ENCODE measurements at regions not wholly inside any gene's neighbourhood (a gene's known extent, or its start where the extent isn't known, plus 50 kb on each side); places are given as distances from the start of the nearest gene placed in this dataset.

DNA sequence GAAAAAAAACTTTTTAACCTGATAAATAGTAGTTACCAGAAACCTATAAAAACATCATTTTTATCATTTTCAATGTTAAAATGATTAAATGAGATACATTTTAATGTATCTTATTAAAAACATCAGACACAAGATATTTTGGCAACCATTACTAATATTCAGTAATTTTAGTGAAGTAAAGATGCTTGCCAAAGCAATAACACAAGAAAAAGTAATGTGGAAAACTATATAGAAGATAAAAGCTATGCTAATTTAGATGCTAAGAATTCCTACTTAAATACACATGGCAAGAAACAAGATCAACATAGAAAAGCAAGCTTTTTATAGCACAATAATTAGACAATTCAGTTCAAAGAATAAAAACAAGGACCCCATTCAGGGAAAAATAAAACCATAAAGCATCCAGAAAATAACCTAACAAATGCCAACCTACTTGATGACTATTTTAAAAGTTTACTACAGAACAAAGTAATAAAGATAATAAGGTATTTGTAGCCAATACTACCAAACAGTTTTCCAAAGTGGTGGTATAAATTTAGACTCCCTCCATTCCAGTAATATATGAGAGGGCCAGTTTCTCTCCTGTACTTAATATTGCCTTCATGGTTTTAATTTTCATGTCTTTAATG is 489.5 kb downstream of the CDH2 start:
- TF ChIP-seq, protein P1, sequence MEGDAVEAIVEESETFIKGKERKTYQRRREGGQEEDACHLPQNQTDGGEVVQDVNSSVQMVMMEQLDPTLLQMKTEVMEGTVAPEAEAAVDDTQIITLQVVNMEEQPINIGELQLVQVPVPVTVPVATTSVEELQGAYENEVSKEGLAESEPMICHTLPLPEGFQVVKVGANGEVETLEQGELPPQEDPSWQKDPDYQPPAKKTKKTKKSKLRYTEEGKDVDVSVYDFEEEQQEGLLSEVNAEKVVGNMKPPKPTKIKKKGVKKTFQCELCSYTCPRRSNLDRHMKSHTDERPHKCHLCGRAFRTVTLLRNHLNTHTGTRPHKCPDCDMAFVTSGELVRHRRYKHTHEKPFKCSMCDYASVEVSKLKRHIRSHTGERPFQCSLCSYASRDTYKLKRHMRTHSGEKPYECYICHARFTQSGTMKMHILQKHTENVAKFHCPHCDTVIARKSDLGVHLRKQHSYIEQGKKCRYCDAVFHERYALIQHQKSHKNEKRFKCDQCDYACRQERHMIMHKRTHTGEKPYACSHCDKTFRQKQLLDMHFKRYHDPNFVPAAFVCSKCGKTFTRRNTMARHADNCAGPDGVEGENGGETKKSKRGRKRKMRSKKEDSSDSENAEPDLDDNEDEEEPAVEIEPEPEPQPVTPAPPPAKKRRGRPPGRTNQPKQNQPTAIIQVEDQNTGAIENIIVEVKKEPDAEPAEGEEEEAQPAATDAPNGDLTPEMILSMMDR (IDR thresholded peaks at IDR 0.05; ENCODE audit: control insufficient read depth, insufficient read depth, low read depth, low read length, missing control alignments): no peak
- DNase-seq (ENCODE audit: low read depth): no peak
- H3K4me3 ChIP-seq (ENCODE audit: control insufficient read depth, low read depth, low read length): no peak overlapping the region

DNA sequence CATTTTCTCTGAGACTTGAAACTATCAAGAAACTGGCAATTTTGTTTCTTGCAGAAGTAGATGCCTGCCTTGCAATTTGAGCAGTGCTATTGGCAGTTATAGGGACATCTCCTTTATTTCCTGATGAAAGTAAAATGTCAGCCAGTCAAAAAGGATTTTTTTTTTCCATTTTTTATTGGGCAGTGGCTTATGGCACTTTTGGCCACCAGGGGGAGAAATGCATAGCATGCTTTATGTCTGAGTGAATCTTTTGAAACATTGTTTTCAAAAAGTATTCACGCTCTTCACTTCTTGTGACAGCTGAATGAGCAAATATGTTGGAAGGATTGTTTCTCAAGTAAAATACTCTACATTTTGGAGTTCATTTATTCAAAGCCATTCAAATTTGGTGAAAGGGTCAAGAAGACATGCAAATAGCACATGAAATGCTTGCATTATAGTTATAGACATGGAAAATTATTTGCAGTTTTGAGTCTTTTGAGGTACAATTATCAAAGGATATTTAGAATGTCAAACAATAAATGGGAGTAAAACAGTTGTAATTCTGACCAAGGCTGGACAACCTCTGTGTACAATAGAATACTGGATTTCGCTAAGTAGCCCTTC is 491.0 kb downstream of the CDH2 start:
- TF ChIP-seq, protein P1 (IDR thresholded peaks at IDR 0.05; ENCODE audit: control insufficient read depth, insufficient read depth, low read depth, low read length, missing control alignments): peak; percentile 85
- peak; percentile 4 for DNase-seq (ENCODE audit: low read depth)
- no peak overlapping the region for H3K4me3 ChIP-seq (ENCODE audit: control insufficient read depth, low read depth, low read length)

DNA sequence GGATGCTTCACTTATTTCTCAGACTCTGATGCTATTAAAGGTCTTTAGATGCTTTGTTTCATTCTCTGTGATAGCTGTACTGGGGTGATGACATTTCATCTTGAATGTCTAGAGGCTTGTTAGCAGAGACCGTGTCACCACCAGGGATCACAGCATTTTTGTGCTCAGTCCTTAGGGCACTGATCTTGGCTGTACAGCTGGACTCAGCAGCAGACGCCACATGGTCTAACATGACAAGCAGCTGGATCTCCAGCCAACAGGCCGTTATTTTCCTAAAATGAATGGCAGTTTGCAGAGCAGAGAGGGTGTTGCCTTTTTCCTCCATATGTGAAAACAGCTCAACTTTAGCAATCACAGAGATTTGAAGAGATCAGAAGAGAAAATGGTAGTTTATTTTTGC is 491.8 kb downstream of the CDH2 start:
- TF ChIP-seq, protein P1 (IDR thresholded peaks at IDR 0.05; ENCODE audit: control insufficient read depth, insufficient read depth, low read depth, low read length, missing control alignments): no peak
- no peak for DNase-seq (ENCODE audit: low read depth)
- H3K4me3 ChIP-seq (ENCODE audit: control insufficient read depth, low read depth, low read length): no peak overlapping the region

DNA sequence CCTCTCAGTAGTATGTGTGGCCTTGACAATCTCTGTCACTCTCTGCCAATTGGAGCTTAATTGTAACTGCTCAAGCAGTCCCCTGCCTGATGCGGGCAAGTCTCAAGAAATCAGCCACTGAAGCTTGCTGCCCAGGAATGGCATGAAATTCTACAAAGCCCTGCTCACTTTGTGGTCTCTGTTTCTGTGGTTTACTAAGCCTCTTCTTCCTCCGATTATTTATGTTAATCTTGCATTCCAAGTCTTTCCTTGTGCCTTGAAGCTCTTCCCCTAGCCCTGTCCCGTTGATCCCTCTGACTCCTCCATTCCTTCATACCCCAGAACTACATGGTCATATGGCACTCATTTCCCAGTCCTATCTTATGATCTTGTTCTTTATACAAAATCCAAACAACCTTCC is 489.3 kb upstream of the CHST9 start:
- TF ChIP-seq, protein P1 (IDR thresholded peaks at IDR 0.05; ENCODE audit: control insufficient read depth, insufficient read depth, low read depth, low read length, missing control alignments): no peak
- no peak for DNase-seq (ENCODE audit: low read depth)
- H3K4me3 ChIP-seq (ENCODE audit: control insufficient read depth, low read depth, low read length): no peak overlapping the region

DNA sequence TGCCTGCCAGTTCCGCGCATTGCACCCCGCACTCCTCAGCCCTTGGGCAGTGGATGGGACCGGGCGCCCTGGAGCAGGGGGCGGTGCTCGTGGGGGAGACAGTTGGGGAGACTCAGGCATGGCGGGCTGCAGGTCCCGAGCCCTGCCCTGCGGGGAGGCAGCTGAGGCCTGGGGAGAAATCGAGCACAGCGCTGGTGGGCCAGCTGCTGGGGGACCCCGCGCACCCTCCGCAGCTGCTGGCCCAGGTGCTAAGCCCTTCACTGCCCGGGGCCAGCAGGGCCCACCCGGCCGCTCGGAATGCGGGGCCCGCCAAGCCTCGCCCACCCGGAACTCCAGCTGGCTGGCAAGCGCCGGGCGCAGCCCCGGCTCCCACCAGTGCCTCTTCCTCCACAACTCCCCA is 488.8 kb upstream of the CHST9 start:
- TF ChIP-seq, protein P1 (IDR thresholded peaks at IDR 0.05; ENCODE audit: control insufficient read depth, insufficient read depth, low read depth, low read length, missing control alignments): no peak
- DNase-seq (ENCODE audit: low read depth): no peak
- no peak overlapping the region for H3K4me3 ChIP-seq (ENCODE audit: control insufficient read depth, low read depth, low read length)

DNA sequence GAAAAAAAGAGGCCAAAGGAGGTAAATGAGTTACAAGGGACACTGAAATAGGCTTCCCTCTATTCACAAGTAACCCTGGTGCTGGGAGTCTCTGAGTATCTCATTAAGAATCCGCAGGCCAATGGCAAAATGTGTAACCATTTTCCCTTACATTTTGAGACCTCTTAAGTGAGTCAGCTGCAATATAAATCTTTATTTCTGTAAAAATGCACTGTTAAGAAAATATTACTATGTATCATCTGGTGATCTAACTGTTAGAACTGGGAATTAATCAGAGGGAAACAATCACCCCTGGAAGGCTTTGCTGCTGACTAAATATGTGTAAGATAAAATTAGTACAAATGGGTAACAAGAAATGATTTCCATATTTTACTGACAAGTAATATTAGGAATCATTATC is 483.1 kb upstream of the CHST9 start:
- peak; percentile 17 for DNase-seq (ENCODE audit: low read depth)
- TF ChIP-seq, protein P1 (IDR thresholded peaks at IDR 0.05; ENCODE audit: control insufficient read depth, insufficient read depth, low read depth, low read length, missing control alignments): no peak
- H3K4me3 ChIP-seq (ENCODE audit: control insufficient read depth, low read depth, low read length): no peak overlapping the region
